Breast epithelium (tissue), 4 donors: ENCODE measurements at regions not wholly inside any gene's neighbourhood (a gene's known extent, or its start where the extent isn't known, plus 50 kb on each side); places are given as distances from the start of the nearest gene placed in this dataset.

Source experiments
- DNase-seq, 2 donors: peaks; one replicate each; pipeline ENCODE4 v3.0.0-alpha.2; 2019; ENCODE audit warnings: low spot score in 2 of 2
- H3K27ac ChIP-seq, 2 donors: fragments of 200-600 bp; sonication (generic) in 1 of 2; one replicate each; pipeline ENCODE4 v1.5.1; 2016 to 2019; ENCODE audit warnings: mild to moderate bottlenecking in 1 of 2
- H3K27me3 ChIP-seq, 2 donors: fragments of 200-600 bp; sonication (generic) in 1 of 2; one replicate each; pipeline versions ENCODE4 v1.5.1 to v1.6.0; 2017 to 2019; ENCODE audit warnings: control low read depth in 1 of 2, mild to moderate bottlenecking in 1 of 2
- H3K36me3 ChIP-seq: fragments of 200-600 bp; one replicate; pipeline ENCODE4 v1.5.1; 2019
- H3K4me1 ChIP-seq, 2 donors: fragments of 200-600 bp; sonication (generic); one replicate each; pipeline ENCODE4 v1.5.1; 2016 to 2019; ENCODE audit warnings: control low read depth in 1 of 2
- H3K4me3 ChIP-seq, 3 donors: fragments of 200-600 bp; sonication (generic); 1 replicate in 2 of 3; 2 replicates in 1 of 3; pipeline ENCODE4 v1.5.1; 2016 to 2019; ENCODE audit warnings: mild to moderate bottlenecking in 3 of 3, moderate library complexity in 2 of 3
- H3K9me3 ChIP-seq, 2 donors: fragments of 200-600 bp; sonication (generic) in 1 of 2; one replicate each; pipeline ENCODE4 v1.5.1; 2016 to 2019; ENCODE audit warnings: control low read depth in 1 of 2
- POLR2A ChIP-seq: fragments of 450-650 bp; IDR thresholded peaks from one replicate; pipeline ENCODE4 v1.6.1; 2016; ENCODE audit warnings: antibody characterized with exemption, mild to moderate bottlenecking, moderate library complexity
- POLR2AphosphoS5 ChIP-seq, 3 donors: sonication (generic); formaldehyde crosslinking; IDR thresholded peaks; one replicate each; pipeline ENCODE4 v1.6.1; 2017; ENCODE audit warnings: antibody characterized with exemption in 3 of 3
- intact Hi-C: fragments of 100-400 bp; cut with DNase I; formaldehyde crosslinking; loops from one replicate; pipeline ENCODE4 v1.15.1; 2023; ENCODE audit warnings: low total_unique reads
- TF ChIP-seq, protein P1 (sequence below), 3 donors: fragments of 450-650 bp; IDR thresholded peaks; one replicate each; pipeline ENCODE4 v1.5.1; 2016 to 2017; ENCODE audit warnings: antibody characterized with exemption in 3 of 3, mild to moderate bottlenecking in 3 of 3, moderate library complexity in 3 of 3

DNA sequence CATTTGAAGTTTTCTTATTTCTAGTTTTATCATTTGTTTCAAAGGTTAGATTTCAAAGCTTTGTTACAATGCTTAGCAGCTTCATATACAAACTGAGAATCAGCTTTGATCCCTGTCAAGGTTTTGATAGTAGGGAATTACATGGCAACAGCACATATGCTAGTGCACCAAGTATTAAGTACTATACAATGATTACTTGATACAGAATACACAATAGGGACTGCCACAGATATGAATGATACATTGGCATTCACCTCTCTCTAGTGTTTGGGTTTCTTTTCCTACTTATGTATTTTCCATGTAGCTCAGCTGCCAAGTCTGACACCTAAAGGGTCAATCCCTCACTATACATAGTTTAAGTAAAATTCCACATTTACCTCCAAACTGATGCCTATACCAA is 344.0 kb downstream of the FAT4 start:
- no peaks in the 10 kb centered on the region for H3K36me3 ChIP-seq
- no peak for DNase-seq
- no peaks in the 10 kb centered on the region for H3K9me3 ChIP-seq
- TF ChIP-seq, protein P1, sequence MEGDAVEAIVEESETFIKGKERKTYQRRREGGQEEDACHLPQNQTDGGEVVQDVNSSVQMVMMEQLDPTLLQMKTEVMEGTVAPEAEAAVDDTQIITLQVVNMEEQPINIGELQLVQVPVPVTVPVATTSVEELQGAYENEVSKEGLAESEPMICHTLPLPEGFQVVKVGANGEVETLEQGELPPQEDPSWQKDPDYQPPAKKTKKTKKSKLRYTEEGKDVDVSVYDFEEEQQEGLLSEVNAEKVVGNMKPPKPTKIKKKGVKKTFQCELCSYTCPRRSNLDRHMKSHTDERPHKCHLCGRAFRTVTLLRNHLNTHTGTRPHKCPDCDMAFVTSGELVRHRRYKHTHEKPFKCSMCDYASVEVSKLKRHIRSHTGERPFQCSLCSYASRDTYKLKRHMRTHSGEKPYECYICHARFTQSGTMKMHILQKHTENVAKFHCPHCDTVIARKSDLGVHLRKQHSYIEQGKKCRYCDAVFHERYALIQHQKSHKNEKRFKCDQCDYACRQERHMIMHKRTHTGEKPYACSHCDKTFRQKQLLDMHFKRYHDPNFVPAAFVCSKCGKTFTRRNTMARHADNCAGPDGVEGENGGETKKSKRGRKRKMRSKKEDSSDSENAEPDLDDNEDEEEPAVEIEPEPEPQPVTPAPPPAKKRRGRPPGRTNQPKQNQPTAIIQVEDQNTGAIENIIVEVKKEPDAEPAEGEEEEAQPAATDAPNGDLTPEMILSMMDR (IDR thresholded peaks at IDR 0.05): no peak
- TF ChIP-seq POLR2A (no peak), POLR2AphosphoS5 (IDR thresholded peaks at IDR 0.05) (no peak)
- no peak overlapping the region for H3K27ac ChIP-seq
- H3K27me3 ChIP-seq: no peaks in the 10 kb centered on the region
- no peak overlapping the region for H3K4me3 ChIP-seq
- no peaks in the 10 kb centered on the region for H3K4me1 ChIP-seq
- intact Hi-C loops: no loop called here

DNA sequence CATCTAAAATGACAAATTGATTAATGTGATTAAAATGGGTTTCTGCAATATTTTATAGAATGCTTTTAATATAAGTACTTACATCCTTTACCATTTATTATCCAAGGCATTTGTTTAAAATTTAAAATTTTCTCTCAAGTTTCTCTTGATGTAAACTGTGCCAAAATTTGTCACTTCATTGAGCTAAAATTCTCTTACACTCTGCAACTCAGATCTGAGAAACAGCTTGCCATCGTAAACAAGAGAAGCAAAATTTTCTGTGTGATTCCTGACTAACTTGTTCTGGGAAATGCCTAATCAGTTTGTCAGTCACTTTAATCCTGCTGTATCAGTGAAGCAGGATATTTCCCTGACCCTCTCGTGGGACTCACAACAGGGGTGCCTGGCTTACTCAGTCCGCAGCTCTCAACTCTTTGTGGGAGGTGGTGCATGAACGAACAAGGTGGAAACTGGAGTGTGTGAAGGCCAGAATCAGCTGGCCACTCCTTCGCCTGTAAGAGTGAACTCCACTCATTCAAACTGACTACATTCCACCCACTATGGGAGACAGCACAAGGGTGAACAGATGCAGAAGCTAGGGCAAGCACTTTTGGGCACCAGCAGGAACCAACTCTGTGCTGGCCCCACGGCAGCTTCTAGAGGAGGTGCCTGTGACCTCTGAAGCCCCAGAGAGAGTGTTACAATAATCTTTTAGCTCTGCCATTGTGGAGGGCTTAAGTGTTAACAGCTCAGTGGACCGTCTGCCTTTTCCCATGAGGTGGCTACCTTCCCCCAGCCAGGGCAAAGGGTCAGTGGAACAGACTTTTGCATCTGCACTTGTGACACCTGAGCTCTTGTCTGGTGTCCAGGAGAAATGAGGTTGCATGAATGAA is 349.4 kb downstream of the FAT4 start:
- peaks cover 6 to 8% of the 10 kb centered on the region in 2 donors for H3K9me3 ChIP-seq
- intact Hi-C loops: no loop called here
- no peak for DNase-seq
- H3K27ac ChIP-seq: no peak overlapping the region
- no peaks in the 10 kb centered on the region for H3K36me3 ChIP-seq
- H3K4me3 ChIP-seq: no peak overlapping the region
- H3K4me1 ChIP-seq: no peaks in the 10 kb centered on the region
- no peak for TF ChIP-seq POLR2AphosphoS5 (IDR thresholded peaks at IDR 0.05)
- TF ChIP-seq, protein P1 (IDR thresholded peaks at IDR 0.05): no peak
- TF ChIP-seq POLR2A: no peak
- H3K27me3 ChIP-seq: no peaks in the 10 kb centered on the region

DNA sequence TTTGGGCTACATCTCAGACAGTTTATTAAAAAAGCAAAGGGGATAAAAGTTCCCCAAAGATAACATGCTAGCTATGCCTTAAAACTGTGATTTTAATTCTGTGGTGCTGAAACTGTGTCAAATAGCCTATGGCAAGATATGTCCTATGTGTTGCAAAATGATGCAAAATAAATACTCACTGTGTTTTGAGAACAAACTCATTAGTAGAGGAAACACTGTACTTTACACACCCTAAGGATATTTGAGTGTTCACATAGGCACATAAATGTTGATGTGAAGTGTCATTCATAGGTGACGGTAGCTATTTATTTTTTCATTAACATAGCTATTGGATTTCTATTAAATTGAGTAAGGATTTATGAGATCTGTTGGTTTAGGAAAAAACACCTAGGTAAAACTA is 351.9 kb downstream of the FAT4 start:
- Histone ChIP-seq H3K4me3 (no peak overlapping the region), H3K36me3 (no peaks in the 10 kb centered on the region), H3K27ac (no peak overlapping the region), H3K27me3 (no peaks in the 10 kb centered on the region), H3K4me1 (no peaks in the 10 kb centered on the region), H3K9me3 (peaks cover 6 to 8% of the 10 kb centered on the region in 2 donors)
- DNase-seq: no peak
- intact Hi-C loops: no loop called here
- TF ChIP-seq POLR2AphosphoS5 (IDR thresholded peaks at IDR 0.05): no peak
- TF ChIP-seq, protein P1 (IDR thresholded peaks at IDR 0.05): no peak
- no peak for TF ChIP-seq POLR2A

DNA sequence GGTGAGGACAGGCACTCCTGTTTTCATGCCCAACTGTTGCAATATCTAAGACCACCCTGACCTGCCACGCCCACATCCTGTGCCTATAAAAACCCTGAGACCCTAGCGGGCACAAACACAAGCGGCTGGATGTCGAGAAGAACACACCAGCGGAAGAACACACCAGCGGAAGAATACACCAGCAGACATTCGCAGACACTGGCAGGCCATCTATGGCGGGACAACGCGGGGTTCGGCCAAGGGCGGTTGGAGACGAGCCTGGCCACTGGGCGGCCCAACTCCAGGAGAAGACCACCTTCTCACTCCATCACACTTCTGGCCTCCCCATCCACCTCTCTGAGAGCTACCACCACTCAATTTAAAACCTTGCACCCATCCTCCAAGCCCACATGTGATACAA is 361.4 kb downstream of the FAT4 start:
- Histone ChIP-seq H3K9me3 (no peaks in the 10 kb centered on the region), H3K27ac (no peak overlapping the region), H3K4me3 (no peak overlapping the region), H3K36me3 (no peaks in the 10 kb centered on the region), H3K4me1 (no peaks in the 10 kb centered on the region), H3K27me3 (no peaks in the 10 kb centered on the region)
- intact Hi-C loops: no loop called here
- TF ChIP-seq POLR2AphosphoS5 (IDR thresholded peaks at IDR 0.05) (no peak), POLR2A (no peak)
- TF ChIP-seq, protein P1 (IDR thresholded peaks at IDR 0.05): no peak
- no peak for DNase-seq

DNA sequence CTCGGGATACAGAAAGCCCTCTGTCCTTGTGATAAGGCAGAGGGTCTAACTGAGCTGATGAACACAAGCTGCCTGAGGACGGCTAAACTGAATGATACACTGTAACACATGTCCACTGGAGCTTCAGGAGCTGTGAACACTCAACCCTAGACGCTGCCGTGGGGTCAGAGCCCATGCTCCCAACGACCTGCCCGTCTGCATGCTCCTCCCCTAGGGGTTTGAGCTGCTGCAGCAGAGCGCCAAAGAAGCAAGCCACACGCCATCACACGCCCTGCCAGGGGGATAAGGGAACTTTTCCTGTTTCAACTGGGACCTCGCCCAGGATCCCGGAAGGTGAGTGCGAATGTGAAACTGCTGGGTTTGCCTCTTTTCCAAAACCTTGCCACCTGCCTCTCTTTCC is 361.8 kb downstream of the FAT4 start:
- Histone ChIP-seq H3K4me3 (no peak overlapping the region), H3K4me1 (no peaks in the 10 kb centered on the region), H3K27ac (no peak overlapping the region), H3K9me3 (no peaks in the 10 kb centered on the region), H3K36me3 (no peaks in the 10 kb centered on the region), H3K27me3 (no peaks in the 10 kb centered on the region)
- TF ChIP-seq POLR2A: no peak
- TF ChIP-seq, protein P1 (IDR thresholded peaks at IDR 0.05): no peak
- no peak for TF ChIP-seq POLR2AphosphoS5 (IDR thresholded peaks at IDR 0.05)
- DNase-seq: no peak
- intact Hi-C loops: no loop called here
